H1 (cell line): ENCODE measurements at regions not wholly inside any gene's neighbourhood (a gene's known extent, or its start where the extent isn't known, plus 50 kb on each side); places are given as distances from the start of the nearest gene placed in this dataset.

Experiments used
- CTCF ChIA-PET: fragments of 300-600 bp; sonication (Branson Sonifier 250); formaldehyde crosslinking; loops from one replicate; lab custom pipeline; 2021; ENCODE audit not compliant: partially characterized antibody; lab: Charles Lee
- POLR2A ChIA-PET: fragments of 300-600 bp; sonication (Branson Sonifier 250); formaldehyde crosslinking; loops from one replicate; lab custom pipeline; 2021; ENCODE audit warnings: inconsistent platforms; ENCODE audit not compliant: partially characterized antibody; lab: Charles Lee
- DNase-seq, 2 experiments: peaks; one replicate each; pipeline versions ENCODE4 v3.0.0 to v3.0.0-alpha.2; 2010 to 2022; ENCODE audit warnings: low spot score in 2 of 2, low read depth in 1 of 2, mixed read lengths in 1 of 2
- FAIRE-seq: peaks from 2 replicates; lab custom pipeline; 2011; peaks lifted over from hg19 to GRCh38; lab: Jason Lieb, UNC
- H2AFZ ChIP-seq: 2 replicates; pipeline ENCODE4 v1.8.1; 2012; ENCODE audit warnings: low read length, inconsistent platforms
- H2AK5ac ChIP-seq: 2 replicates; pipeline ENCODE4 v1.6.1; 2013; ENCODE audit warnings: low read depth, low read length
- H2BK120ac ChIP-seq: replicated peaks from 2 replicates; pipeline ENCODE3; 2013; ENCODE audit warnings: low read depth, low read length, inconsistent platforms
- H2BK12ac ChIP-seq: 2 replicates; pipeline ENCODE4 v1.6.1; 2013; ENCODE audit warnings: low read depth, low read length
- H2BK15ac ChIP-seq: 2 replicates; pipeline ENCODE4 v1.6.1; 2013; ENCODE audit warnings: low read length
- H2BK20ac ChIP-seq: 2 replicates; pipeline ENCODE4 v1.6.1; 2013; ENCODE audit warnings: low read length
- H2BK5ac ChIP-seq: 2 replicates; pipeline ENCODE4 v1.6.1; 2013; ENCODE audit warnings: low read depth, low read length
- H3K14ac ChIP-seq: 2 replicates; pipeline ENCODE4 v1.6.1; 2013; ENCODE audit warnings: inconsistent platforms; ENCODE audit not compliant: insufficient read length
- H3K18ac ChIP-seq: 2 replicates; pipeline ENCODE4 v1.6.1; 2013; ENCODE audit warnings: low read length; ENCODE audit errors: extremely low read depth
- H3K23ac ChIP-seq: 2 replicates; pipeline ENCODE4 v1.6.1; 2013; ENCODE audit warnings: inconsistent platforms; ENCODE audit not compliant: insufficient read length
- H3K23me2 ChIP-seq: 2 replicates; pipeline ENCODE4 v1.6.1; 2013; ENCODE audit warnings: low read depth, low read length
- H3K27ac ChIP-seq: 2 replicates; pipeline ENCODE4 v1.6.1; 2011; ENCODE audit warnings: low read depth, low read length, inconsistent platforms
- H3K27me3 ChIP-seq, 4 experiments: replicated peaks in 1 of 4; 1 replicate in 1 of 4; 2 replicates in 3 of 4; pipeline versions ENCODE4 v1.6.1 to v1.8.1; 2011 to 2013; ENCODE audit warnings: low read length in 3 of 4, mild to moderate bottlenecking in 3 of 4, inconsistent platforms in 2 of 4, mixed read lengths in 2 of 4, moderate library complexity in 1 of 4; ENCODE audit not compliant: control insufficient read depth in 3 of 4, insufficient read depth in 3 of 4; ENCODE audit errors: extremely low read depth in 1 of 4
- H3K36me3 ChIP-seq, 4 experiments: 2 replicates each; pipeline versions ENCODE4 v1.6.1 to v1.8.1; 2011 to 2013; ENCODE audit warnings: mild to moderate bottlenecking in 4 of 4, low read length in 3 of 4, moderate library complexity in 2 of 4, control low read depth in 1 of 4, inconsistent platforms in 1 of 4; ENCODE audit not compliant: insufficient read depth in 4 of 4, control insufficient read depth in 2 of 4
- H3K4ac ChIP-seq: replicated peaks from 2 replicates; pipeline ENCODE3; 2013; ENCODE audit warnings: low read length, low read depth, mixed read lengths, inconsistent platforms; ENCODE audit not compliant: insufficient read length
- H3K4me1 ChIP-seq, 4 experiments: replicated peaks in 1 of 4; 1 replicate in 1 of 4; 2 replicates in 3 of 4; pipeline versions ENCODE4 v1.6.1 to v1.8.1; 2011 to 2013; ENCODE audit warnings: low read length in 3 of 4, inconsistent platforms in 2 of 4, mixed read lengths in 1 of 4; ENCODE audit not compliant: insufficient read depth in 4 of 4, control insufficient read depth in 3 of 4
- H3K4me2 ChIP-seq, 2 experiments: 2 replicates each; pipeline versions ENCODE4 v1.6.1 to v1.8.1; 2011 to 2013; ENCODE audit warnings: low read depth in 2 of 2, low read length in 2 of 2, control low read depth in 1 of 2, inconsistent platforms in 1 of 2, mild to moderate bottlenecking in 1 of 2; ENCODE audit not compliant: insufficient read depth in 1 of 2
- H3K4me3 ChIP-seq, 4 experiments: fragments of 200-600, 300-600 bp in 1 of 4; sonication (generic), shearing (Covaris generic), sonication (Bioruptor Twin) in 1 of 4; 2 replicates each; pipeline versions ENCODE4 v1.5.1 to v1.8.1; 2011 to 2016; ENCODE audit warnings: low read length in 4 of 4, low read depth in 3 of 4, control low read depth in 2 of 4, inconsistent platforms in 2 of 4, mild to moderate bottlenecking in 2 of 4, mixed read lengths in 1 of 4, moderate library complexity in 1 of 4; ENCODE audit not compliant: insufficient read depth in 2 of 4; ENCODE audit errors: extremely low read depth in 1 of 4
- H3K56ac ChIP-seq: replicated peaks from 2 replicates; pipeline ENCODE3; 2013; ENCODE audit warnings: low read depth, mild to moderate bottlenecking, mixed read lengths, low read length, inconsistent platforms; ENCODE audit not compliant: insufficient read length
- H3K79me1 ChIP-seq: 2 replicates; pipeline ENCODE4 v1.6.1; 2013; ENCODE audit warnings: low read depth, low read length, control low read depth
- H3K79me2 ChIP-seq, 2 experiments: 2 replicates each; pipeline versions ENCODE4 v1.6.1 to v1.8.1; 2012 to 2013; ENCODE audit warnings: low read length in 2 of 2, mild to moderate bottlenecking in 2 of 2, inconsistent platforms in 1 of 2; ENCODE audit not compliant: insufficient read depth in 2 of 2, control insufficient read depth in 1 of 2
- H3K9ac ChIP-seq, 4 experiments: replicated peaks in 1 of 4; 1 replicate in 1 of 4; 2 replicates in 3 of 4; pipeline versions ENCODE4 v1.6.1 to v1.8.1; 2011 to 2013; ENCODE audit warnings: low read depth in 3 of 4, low read length in 3 of 4, control low read depth in 2 of 4, mild to moderate bottlenecking in 2 of 4, moderate library complexity in 2 of 4, inconsistent platforms in 1 of 4; ENCODE audit errors: extremely low read depth in 1 of 4
- H3K9me3 ChIP-seq, 2 experiments: 2 replicates each; pipeline versions ENCODE4 v1.6.1 to v1.8.1; 2012 to 2013; ENCODE audit warnings: mild to moderate bottlenecking in 2 of 2, moderate library complexity in 2 of 2, control low read depth in 1 of 2, inconsistent platforms in 1 of 2, low read depth in 1 of 2, low read length in 1 of 2, mixed read lengths in 1 of 2; ENCODE audit not compliant: insufficient read depth in 2 of 2
- H4K20me1 ChIP-seq, 2 experiments: replicated peaks in 1 of 2; 2 replicates each; pipeline versions ENCODE3 to v1.8.1; 2011 to 2013; ENCODE audit warnings: inconsistent platforms in 2 of 2, low read length in 2 of 2, mild to moderate bottlenecking in 1 of 2; ENCODE audit not compliant: insufficient read depth in 2 of 2, control insufficient read depth in 1 of 2
- H4K5ac ChIP-seq: 2 replicates; pipeline ENCODE4 v1.6.1; 2013; ENCODE audit warnings: low read length, low read depth, mixed read lengths, inconsistent platforms; ENCODE audit not compliant: insufficient read length
- H4K8ac ChIP-seq: 2 replicates; pipeline ENCODE4 v1.8.0; 2013; ENCODE audit warnings: mild to moderate bottlenecking, moderate library complexity, low read length, inconsistent platforms; ENCODE audit not compliant: insufficient read depth; ENCODE audit errors: extremely low read depth
- H4K91ac ChIP-seq: replicated peaks from 2 replicates; pipeline ENCODE3; 2013; ENCODE audit warnings: low read length, mixed read lengths, inconsistent platforms; ENCODE audit not compliant: insufficient read length
- BRCA1 ChIP-seq: IDR thresholded peaks from 2 replicates; pipeline ENCODE4 v1.6.1; 2012; ENCODE audit warnings: low read depth, low read length, improper control_type of control experiment
- MAFK ChIP-seq: IDR thresholded peaks from 2 replicates; pipeline ENCODE4 v1.6.1; 2012; ENCODE audit warnings: low read depth, mild to moderate bottlenecking, improper control_type of control experiment, low read length
- WGBS, 2 experiments: shearing (Covaris generic) in 1 of 2; methylation state at CpG; one replicate each; pipeline versions ENCODE4 v1.1.6 to v1.1.7; 2013 to 2015; ENCODE audit warnings: low lambda C conversion rate in 2 of 2, mixed read lengths in 2 of 2, inconsistent platforms in 1 of 2, low coverage in 1 of 2, missing lambda C conversion rate in 1 of 2; ENCODE audit not compliant: insufficient replicate concordance in 2 of 2, insufficient coverage in 1 of 2, insufficient read length in 1 of 2; ENCODE audit errors: extremely low coverage in 1 of 2, missing lambda C conversion rate in 1 of 2; 5-methylcytosine and 5-hydroxymethylcytosine counted together

DNA sequence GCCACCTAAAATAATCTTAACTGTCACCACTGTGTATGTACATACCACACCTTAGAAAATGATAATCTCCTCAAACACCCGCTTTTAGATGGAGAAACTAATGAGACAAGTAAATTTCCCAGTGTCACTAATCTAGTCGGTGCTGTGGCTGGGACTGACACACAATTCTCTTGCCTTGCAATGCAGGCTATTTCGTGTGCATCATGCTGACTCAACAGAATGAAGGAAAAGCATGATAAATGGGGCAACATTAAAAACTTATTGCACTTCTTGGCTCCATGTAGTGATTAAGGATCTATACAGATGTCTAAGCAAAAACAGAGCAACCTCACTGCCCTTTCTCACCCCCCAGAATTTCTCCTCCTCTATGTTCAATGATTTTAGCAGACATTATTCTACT lies 677.9 kb downstream of the DTWD2 start:
- Histone ChIP-seq H3K18ac (no peak overlapping the region), H3K27ac (no peak overlapping the region), H3K4me2 (no peak overlapping the region), H2BK5ac (no peak overlapping the region), H2BK15ac (no peak overlapping the region), H3K9me3 (no peaks in the 10 kb centered on the region), H4K20me1 (no peaks in the 10 kb centered on the region), H3K4ac (no peak overlapping the region), H2BK120ac (no peak overlapping the region), H3K4me3 (no peak overlapping the region), H4K8ac (no peak overlapping the region), H3K36me3 (no peaks in the 10 kb centered on the region), H3K23me2 (no peaks in the 10 kb centered on the region), H3K14ac (no peak overlapping the region), H2BK12ac (no peak overlapping the region), H3K79me2 (no peaks in the 10 kb centered on the region), H3K23ac (no peak overlapping the region), H3K4me1 (peaks cover 0 to 4% (median 0%) of the 10 kb centered on the region in 4 experiments; a peak in 1 of 7 replicates), H3K9ac (no peak overlapping the region), H4K5ac (no peak overlapping the region), H3K56ac (no peak overlapping the region), H2AK5ac (no peak overlapping the region), H4K91ac (no peak overlapping the region), H2AFZ (no peak overlapping the region), H3K27me3 (no peaks in the 10 kb centered on the region), H3K79me1 (no peaks in the 10 kb centered on the region), H2BK20ac (no peak overlapping the region)
- FAIRE-seq, result no peak
- ChIA-PET CTCF (no interaction called here), POLR2A (no interaction called here)
- DNase-seq, result no peak
- TF ChIP-seq MAFK, result peak; percentile 52; the same call in 1 of the 2 replicates
- TF ChIP-seq BRCA1, result no peak
- WGBS, 2 experiments, result 88% methylated on average over 3 of the region's 3 CpGs; no CpG with 5 or more reads in 1 of the 2 experiments
